ENCODE measurements at regions not wholly inside any gene's neighbourhood (a gene's known extent, or its start where the extent isn't known, plus 50 kb on each side); places are given as distances from the start of the nearest gene placed in this dataset.

DNA sequence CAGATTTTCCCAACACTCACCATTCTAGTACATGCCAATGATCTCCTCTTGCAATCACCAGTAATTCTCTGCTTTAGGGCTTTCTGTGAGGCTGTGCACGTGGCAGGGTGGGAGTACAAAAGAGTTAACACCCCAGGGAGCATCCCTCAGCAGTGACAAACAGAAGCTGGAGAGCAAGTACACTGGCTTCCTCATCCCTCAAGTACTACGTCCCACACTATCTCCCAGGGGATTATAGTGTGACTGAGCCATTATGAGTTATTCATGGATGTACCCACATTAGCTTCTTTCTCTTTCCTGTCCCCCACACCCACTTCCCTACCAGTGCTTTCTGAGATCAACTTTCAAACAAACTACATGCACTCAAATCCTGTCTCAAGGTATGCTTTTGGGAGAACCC, 1216.5 kb upstream of the AUTS2 start:
- Histone ChIP-seq H3K4me2 (ENCODE audit: low read length) (no peak overlapping the region), H4K20me1 (ENCODE audit: insufficient read depth, low read length) (no peaks in the 10 kb centered on the region), H3K4me1 (ENCODE audit: insufficient read depth, low read length) (no peaks in the 10 kb centered on the region), H2AFZ (ENCODE audit: low read depth, low read length) (no peak overlapping the region), H3K27ac (ENCODE audit: low read depth, low read length) (no peak overlapping the region), H3K9me3 (ENCODE audit: insufficient read depth, low read depth, low read length) (no peaks in the 10 kb centered on the region), H3K9ac (ENCODE audit: low read length) (no peak overlapping the region), H3K27me3 (ENCODE audit: insufficient read depth, low read length) (no peaks in the 10 kb centered on the region), H3K79me2 (ENCODE audit: insufficient read depth, low read length) (no peaks in the 10 kb centered on the region), H3K36me3 (ENCODE audit: insufficient read depth, low read length) (no peaks in the 10 kb centered on the region), H3K4me3 (ENCODE audit: insufficient read depth, low read depth, low read length) (no peak overlapping the region)
- no peak overlapping the region for H3K4me3 Mint-ChIP-seq (ENCODE audit: unreplicated experiment)
- DNase-seq (ENCODE audit: low read depth) (no peak), FAIRE-seq (no peak)
- TF ChIP-seq, protein P1, sequence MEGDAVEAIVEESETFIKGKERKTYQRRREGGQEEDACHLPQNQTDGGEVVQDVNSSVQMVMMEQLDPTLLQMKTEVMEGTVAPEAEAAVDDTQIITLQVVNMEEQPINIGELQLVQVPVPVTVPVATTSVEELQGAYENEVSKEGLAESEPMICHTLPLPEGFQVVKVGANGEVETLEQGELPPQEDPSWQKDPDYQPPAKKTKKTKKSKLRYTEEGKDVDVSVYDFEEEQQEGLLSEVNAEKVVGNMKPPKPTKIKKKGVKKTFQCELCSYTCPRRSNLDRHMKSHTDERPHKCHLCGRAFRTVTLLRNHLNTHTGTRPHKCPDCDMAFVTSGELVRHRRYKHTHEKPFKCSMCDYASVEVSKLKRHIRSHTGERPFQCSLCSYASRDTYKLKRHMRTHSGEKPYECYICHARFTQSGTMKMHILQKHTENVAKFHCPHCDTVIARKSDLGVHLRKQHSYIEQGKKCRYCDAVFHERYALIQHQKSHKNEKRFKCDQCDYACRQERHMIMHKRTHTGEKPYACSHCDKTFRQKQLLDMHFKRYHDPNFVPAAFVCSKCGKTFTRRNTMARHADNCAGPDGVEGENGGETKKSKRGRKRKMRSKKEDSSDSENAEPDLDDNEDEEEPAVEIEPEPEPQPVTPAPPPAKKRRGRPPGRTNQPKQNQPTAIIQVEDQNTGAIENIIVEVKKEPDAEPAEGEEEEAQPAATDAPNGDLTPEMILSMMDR (IDR thresholded peaks at IDR 0.05; ENCODE audit: insufficient read depth, low read depth, low read length): no peak
- no peak for TF ChIP-seq EZH2 (IDR thresholded peaks at IDR 0.05; ENCODE audit: insufficient read depth, low read length)
- no peak overlapping the region for H3K27ac Mint-ChIP-seq (ENCODE audit: unreplicated experiment)
- H3K27me3 Mint-ChIP-seq (ENCODE audit: low read depth, unreplicated experiment): no peaks in the 10 kb centered on the region
- peaks cover 7% of the 10 kb centered on the region for H3K9me3 Mint-ChIP-seq (ENCODE audit: unreplicated experiment)
- no peaks in the 10 kb centered on the region for H3K36me3 Mint-ChIP-seq (ENCODE audit: low read depth, unreplicated experiment)
- H3K4me1 Mint-ChIP-seq (ENCODE audit: low read depth, unreplicated experiment): no peaks in the 10 kb centered on the region

GRCh38 chr7:68384581-68384980, 1213.7 kb upstream of the AUTS2 start:
- Mint-ChIP-seq H3K9me3 (ENCODE audit: unreplicated experiment) (peaks cover 9% of the 10 kb centered on the region), H3K4me3 (ENCODE audit: unreplicated experiment) (no peak overlapping the region), H3K27ac (ENCODE audit: unreplicated experiment) (no peak overlapping the region), H3K36me3 (ENCODE audit: low read depth, unreplicated experiment) (no peaks in the 10 kb centered on the region), H3K27me3 (ENCODE audit: low read depth, unreplicated experiment) (no peaks in the 10 kb centered on the region), H3K4me1 (ENCODE audit: low read depth, unreplicated experiment) (no peaks in the 10 kb centered on the region)
- Histone ChIP-seq H3K9me3 (ENCODE audit: insufficient read depth, low read depth, low read length) (no peaks in the 10 kb centered on the region), H3K4me1 (ENCODE audit: insufficient read depth, low read length) (no peaks in the 10 kb centered on the region), H3K4me2 (ENCODE audit: low read length) (no peak overlapping the region), H3K79me2 (ENCODE audit: insufficient read depth, low read length) (no peaks in the 10 kb centered on the region), H4K20me1 (ENCODE audit: insufficient read depth, low read length) (no peaks in the 10 kb centered on the region), H3K36me3 (ENCODE audit: insufficient read depth, low read length) (no peaks in the 10 kb centered on the region), H3K9ac (ENCODE audit: low read length) (no peak overlapping the region), H3K4me3 (ENCODE audit: insufficient read depth, low read depth, low read length) (no peak overlapping the region), H3K27ac (ENCODE audit: low read depth, low read length) (no peak overlapping the region), H3K27me3 (ENCODE audit: insufficient read depth, low read length) (no peaks in the 10 kb centered on the region), H2AFZ (ENCODE audit: low read depth, low read length) (no peak overlapping the region)
- no peak for TF ChIP-seq EZH2 (IDR thresholded peaks at IDR 0.05; ENCODE audit: insufficient read depth, low read length)
- TF ChIP-seq, protein P1 (IDR thresholded peaks at IDR 0.05; ENCODE audit: insufficient read depth, low read depth, low read length): no peak
- FAIRE-seq (no peak), DNase-seq (ENCODE audit: low read depth) (no peak)

- no peak for TF ChIP-seq EZH2 (IDR thresholded peaks at IDR 0.05; ENCODE audit: insufficient read depth, low read length)
- TF ChIP-seq, protein P1 (IDR thresholded peaks at IDR 0.05; ENCODE audit: insufficient read depth, low read depth, low read length): no peak
- Histone ChIP-seq H4K20me1 (ENCODE audit: insufficient read depth, low read length) (no peaks in the 10 kb centered on the region), H3K4me3 (ENCODE audit: insufficient read depth, low read depth, low read length) (no peak overlapping the region), H3K27ac (ENCODE audit: low read depth, low read length) (no peak overlapping the region), H2AFZ (ENCODE audit: low read depth, low read length) (no peak overlapping the region), H3K36me3 (ENCODE audit: insufficient read depth, low read length) (no peaks in the 10 kb centered on the region), H3K9me3 (ENCODE audit: insufficient read depth, low read depth, low read length) (no peaks in the 10 kb centered on the region), H3K4me2 (ENCODE audit: low read length) (no peak overlapping the region), H3K79me2 (ENCODE audit: insufficient read depth, low read length) (no peaks in the 10 kb centered on the region), H3K4me1 (ENCODE audit: insufficient read depth, low read length) (no peaks in the 10 kb centered on the region), H3K27me3 (ENCODE audit: insufficient read depth, low read length) (no peaks in the 10 kb centered on the region), H3K9ac (ENCODE audit: low read length) (no peak overlapping the region)
- DNase-seq (ENCODE audit: low read depth): no peak
- no peaks in the 10 kb centered on the region for H3K27me3 Mint-ChIP-seq (ENCODE audit: low read depth, unreplicated experiment)
- H3K36me3 Mint-ChIP-seq (ENCODE audit: low read depth, unreplicated experiment): no peaks in the 10 kb centered on the region
- H3K4me1 Mint-ChIP-seq (ENCODE audit: low read depth, unreplicated experiment): no peaks in the 10 kb centered on the region
- FAIRE-seq: no peak
- H3K9me3 Mint-ChIP-seq (ENCODE audit: unreplicated experiment): peaks cover 4% of the 10 kb centered on the region
- no peak overlapping the region for H3K4me3 Mint-ChIP-seq (ENCODE audit: unreplicated experiment)
- H3K27ac Mint-ChIP-seq (ENCODE audit: unreplicated experiment): no peak overlapping the region
Observed at GRCh38 chr7:68393051-68393450, 1205.2 kb upstream of the AUTS2 start.

All from astrocyte (in vitro differentiated cells and primary cell).